AG04449 (cell line): ENCODE measurements at regions not wholly inside any gene's neighbourhood (a gene's known extent, or its start where the extent isn't known, plus 50 kb on each side); places are given as distances from the start of the nearest gene placed in this dataset.

Experiments
- CTCF ChIA-PET: fragments of 350-600 bp; formaldehyde crosslinking; extraction: SDS; loops from one replicate; lab custom pipeline; 2021; ENCODE audit warnings: antibody characterized with exemption; lab: Yijun Ruan, JAX
- POLR2A ChIA-PET: fragments of 400-600, 350-600 bp; formaldehyde crosslinking; extraction: SDS; loops from one replicate; lab custom pipeline; 2020; ENCODE audit warnings: antibody characterized with exemption, inconsistent platforms; lab: Yijun Ruan, JAX
- DNase-seq: peaks from one replicate; pipeline ENCODE4 v3.0.0-alpha.2; 2010; ENCODE audit warnings: low read depth, low spot score
- H3K4me3 ChIP-seq: 2 replicates; pipeline ENCODE4 v1.5.1; 2011; ENCODE audit warnings: low read depth, mild to moderate bottlenecking, control low read depth, low read length
- TF ChIP-seq, protein P1 (sequence below): IDR thresholded peaks from one replicate; pipeline ENCODE4 v1.5.1; 2011; ENCODE audit warnings: mild to moderate bottlenecking, moderate library complexity, low read length, control low read depth, inconsistent platforms; ENCODE audit not compliant: insufficient read depth; ENCODE audit errors: missing control alignments

DNA sequence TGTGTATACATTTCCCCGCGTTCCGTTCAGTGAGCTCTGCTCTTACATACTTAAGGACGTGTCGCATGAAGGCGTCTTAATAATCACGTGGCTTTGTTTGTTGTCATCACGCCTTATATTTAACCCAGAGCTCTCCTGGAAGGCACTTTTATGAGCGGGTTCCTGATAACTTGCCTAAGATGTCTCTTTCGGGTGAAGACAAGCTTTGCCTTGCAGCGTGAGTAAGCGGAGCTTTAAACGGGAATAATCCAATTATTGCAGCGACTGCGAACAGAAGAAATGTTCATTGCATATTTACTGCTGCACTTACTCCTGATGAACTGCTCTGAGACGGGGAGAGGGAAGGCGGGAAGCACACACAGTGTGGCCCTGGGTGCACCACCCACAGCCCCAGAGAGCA lies 1128.2 kb downstream of the BRD1 start:
- H3K4me3 ChIP-seq: no peak overlapping the region
- TF ChIP-seq, protein P1, sequence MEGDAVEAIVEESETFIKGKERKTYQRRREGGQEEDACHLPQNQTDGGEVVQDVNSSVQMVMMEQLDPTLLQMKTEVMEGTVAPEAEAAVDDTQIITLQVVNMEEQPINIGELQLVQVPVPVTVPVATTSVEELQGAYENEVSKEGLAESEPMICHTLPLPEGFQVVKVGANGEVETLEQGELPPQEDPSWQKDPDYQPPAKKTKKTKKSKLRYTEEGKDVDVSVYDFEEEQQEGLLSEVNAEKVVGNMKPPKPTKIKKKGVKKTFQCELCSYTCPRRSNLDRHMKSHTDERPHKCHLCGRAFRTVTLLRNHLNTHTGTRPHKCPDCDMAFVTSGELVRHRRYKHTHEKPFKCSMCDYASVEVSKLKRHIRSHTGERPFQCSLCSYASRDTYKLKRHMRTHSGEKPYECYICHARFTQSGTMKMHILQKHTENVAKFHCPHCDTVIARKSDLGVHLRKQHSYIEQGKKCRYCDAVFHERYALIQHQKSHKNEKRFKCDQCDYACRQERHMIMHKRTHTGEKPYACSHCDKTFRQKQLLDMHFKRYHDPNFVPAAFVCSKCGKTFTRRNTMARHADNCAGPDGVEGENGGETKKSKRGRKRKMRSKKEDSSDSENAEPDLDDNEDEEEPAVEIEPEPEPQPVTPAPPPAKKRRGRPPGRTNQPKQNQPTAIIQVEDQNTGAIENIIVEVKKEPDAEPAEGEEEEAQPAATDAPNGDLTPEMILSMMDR: no peak
- ChIA-PET CTCF (no interaction called here), POLR2A (no interaction called here)
- DNase-seq: no peak

DNA sequence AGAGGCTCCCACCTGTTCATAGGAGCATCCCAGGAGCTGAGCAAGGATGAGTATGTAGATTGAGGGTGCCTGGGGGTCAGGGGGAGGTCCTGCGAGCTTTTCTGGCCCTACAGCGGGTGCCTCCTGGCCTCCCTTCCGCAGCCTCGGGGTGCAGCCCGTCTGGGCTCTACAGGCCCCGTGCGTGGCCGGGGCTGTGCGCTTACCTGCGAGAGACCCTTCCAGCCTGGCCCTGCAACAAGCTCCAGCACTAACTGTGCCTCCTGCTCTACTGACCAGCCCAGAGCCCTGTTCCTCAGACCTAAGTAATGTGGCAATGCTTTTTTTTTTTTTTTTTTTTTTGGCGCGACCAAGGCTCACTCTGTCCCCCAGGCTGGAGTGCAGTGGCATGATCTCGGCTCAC lies 1129.1 kb downstream of the BRD1 start:
- CTCF ChIA-PET: no interaction called here
- TF ChIP-seq, protein P1: no peak

DNA sequence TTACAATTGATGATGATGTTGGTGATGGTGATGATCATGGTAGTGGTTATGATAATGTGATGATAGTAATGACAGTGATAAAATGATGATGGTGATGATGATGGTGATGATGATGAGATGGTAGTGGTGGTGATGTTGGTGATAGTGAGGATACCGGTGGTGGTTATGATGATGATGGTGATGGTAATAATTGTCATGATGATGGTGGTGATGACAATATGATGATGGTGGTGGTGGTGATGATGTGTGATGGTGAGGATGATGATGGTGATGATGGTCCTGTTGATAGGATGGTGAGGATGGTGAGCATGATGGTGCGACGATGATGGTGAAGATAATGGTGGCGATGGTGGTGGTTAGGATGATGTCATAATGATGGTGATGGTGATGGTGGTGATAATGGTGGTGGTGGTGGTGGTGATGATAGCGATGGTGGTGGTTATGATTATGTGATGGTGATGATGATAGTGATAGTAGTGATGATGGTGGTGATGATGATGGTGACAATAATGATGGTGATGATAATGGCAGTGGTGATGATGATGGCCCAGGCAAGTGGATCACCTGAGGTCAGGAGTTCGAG lies 1129.9 kb downstream of the BRD1 start:
- DNase-seq: no peak
- POLR2A ChIA-PET: no interaction called here
- TF ChIP-seq, protein P1: no peak
- no peak overlapping the region for H3K4me3 ChIP-seq
- CTCF ChIA-PET: no interaction called here

More for the DNA sequence above, 1129.1 kb downstream of the BRD1 start:
- DNase-seq: no peak
- POLR2A ChIA-PET: no interaction called here
- no peak overlapping the region for H3K4me3 ChIP-seq

DNA sequence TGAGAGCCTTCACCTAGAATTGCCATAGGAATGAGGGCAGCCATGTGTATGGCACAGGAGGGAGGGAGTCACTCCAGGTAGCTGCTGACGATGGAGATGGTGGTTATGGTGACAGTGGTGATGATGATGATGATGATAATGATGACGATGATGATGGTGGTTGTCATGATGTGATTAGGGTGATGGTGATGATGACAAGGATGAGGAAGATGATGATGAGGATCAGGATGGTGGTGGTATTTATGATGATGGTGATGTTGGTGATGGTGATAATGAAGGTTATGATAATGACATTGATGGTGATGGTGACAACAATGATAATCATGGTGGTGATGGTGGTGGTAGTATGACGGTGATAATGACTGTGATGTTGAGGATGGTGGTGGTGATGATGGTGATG lies 1130.5 kb downstream of the BRD1 start:
- no peak overlapping the region for H3K4me3 ChIP-seq
- ChIA-PET CTCF (no interaction called here), POLR2A (no interaction called here)
- TF ChIP-seq, protein P1: no peak
- DNase-seq: no peak

DNA sequence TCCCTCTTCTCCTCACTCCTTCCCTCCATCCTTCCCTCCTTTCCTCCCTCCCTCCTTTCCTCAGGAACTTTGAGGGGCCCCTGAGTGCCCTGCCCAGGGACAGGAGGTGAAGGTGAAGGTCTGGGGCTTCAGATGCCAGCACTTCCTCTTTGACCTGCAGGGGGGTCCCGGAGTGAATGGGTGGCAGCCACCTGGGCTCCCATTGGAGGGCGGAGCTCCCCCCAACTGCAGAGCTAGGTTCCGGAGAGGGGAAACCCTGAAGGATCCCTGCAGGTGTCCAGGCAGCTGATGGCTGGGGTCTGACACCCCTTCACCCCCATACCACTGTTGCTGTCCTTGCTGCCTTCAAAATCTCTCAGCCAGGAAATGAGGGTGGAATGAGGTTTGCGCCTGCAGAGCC lies 1131.3 kb downstream of the BRD1 start:
- TF ChIP-seq, protein P1: no peak
- ChIA-PET POLR2A (no interaction called here), CTCF (interaction anchor here (1.0 kb wide), 1 partner anchor 9 kb away, joined by 3 read pairs; no protein-coding TSS in a partner anchor)
- no peak for DNase-seq
- H3K4me3 ChIP-seq: no peak overlapping the region

DNA sequence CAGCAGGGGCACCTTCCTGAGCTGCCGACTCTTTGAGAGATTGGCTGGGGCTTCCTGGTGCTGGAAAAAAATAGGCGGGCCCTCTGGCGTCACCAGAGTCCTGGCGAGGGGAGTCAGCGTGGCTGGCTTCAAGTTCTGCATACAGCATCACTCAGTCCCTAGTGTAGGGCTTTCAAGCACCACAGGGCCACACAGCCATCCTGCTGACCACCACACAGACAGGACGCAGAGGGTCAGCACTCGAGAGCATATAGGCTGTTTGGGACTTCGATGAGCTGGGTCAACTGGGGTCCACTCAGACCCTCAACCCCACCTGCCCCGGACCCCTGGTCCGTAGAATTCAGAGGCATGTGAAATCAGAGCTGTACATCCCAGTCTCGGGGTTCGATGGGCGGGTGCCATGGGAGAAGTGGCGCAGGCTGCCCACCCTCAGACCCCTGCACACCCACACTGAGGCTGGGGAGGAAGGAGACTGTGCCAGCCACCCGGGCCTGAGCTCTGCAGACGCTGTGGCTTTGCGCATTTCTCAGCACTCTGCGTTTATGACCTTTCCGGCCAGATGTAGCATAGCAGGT lies 1131.9 kb downstream of the BRD1 start:
- no peak for DNase-seq
- TF ChIP-seq, protein P1: no peak
- ChIA-PET POLR2A (no interaction called here), CTCF (interaction anchor here (1.0 kb wide), 1 partner anchor 10 kb away, joined by 3 read pairs; no protein-coding TSS in a partner anchor)
- no peak overlapping the region for H3K4me3 ChIP-seq
